ENCODE measurements at regions not wholly inside any gene's neighbourhood (a gene's known extent, or its start where the extent isn't known, plus 50 kb on each side); places are given as distances from the start of the nearest gene placed in this dataset.

DNA sequence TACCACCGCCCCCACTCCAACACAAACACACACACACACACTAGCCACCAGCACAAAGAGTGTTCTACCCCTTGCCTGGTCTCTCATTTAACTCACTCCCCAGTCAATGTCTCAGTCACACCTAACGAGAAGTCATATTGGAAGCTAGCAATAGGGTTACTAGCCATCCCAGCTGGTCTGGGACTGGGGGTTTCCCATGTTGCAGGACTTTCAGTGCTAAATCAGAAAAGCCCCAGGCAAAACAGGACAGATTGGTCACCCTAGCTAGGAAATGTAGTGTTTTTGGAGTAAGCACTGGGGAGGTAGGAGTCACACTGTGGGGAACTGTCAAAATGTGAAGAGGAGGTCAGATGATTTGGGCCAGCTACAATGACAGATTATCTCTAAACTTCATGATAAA, 158.1 kb downstream of the UNC5CL start:
- TF ChIP-seq, protein P1, sequence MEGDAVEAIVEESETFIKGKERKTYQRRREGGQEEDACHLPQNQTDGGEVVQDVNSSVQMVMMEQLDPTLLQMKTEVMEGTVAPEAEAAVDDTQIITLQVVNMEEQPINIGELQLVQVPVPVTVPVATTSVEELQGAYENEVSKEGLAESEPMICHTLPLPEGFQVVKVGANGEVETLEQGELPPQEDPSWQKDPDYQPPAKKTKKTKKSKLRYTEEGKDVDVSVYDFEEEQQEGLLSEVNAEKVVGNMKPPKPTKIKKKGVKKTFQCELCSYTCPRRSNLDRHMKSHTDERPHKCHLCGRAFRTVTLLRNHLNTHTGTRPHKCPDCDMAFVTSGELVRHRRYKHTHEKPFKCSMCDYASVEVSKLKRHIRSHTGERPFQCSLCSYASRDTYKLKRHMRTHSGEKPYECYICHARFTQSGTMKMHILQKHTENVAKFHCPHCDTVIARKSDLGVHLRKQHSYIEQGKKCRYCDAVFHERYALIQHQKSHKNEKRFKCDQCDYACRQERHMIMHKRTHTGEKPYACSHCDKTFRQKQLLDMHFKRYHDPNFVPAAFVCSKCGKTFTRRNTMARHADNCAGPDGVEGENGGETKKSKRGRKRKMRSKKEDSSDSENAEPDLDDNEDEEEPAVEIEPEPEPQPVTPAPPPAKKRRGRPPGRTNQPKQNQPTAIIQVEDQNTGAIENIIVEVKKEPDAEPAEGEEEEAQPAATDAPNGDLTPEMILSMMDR (IDR thresholded peaks at IDR 0.05; ENCODE audit: low read depth, low read length, poor library complexity, severe bottlenecking) = no peak
- TF ChIP-seq EZH2phosphoT487 (IDR thresholded peaks at IDR 0.05; ENCODE audit: borderline replicate concordance, low read length) = no peak

Data from DOHH2 (cell line).